CD14-positive monocyte (primary cell): ENCODE measurements at regions not wholly inside any gene's neighbourhood (a gene's known extent, or its start where the extent isn't known, plus 50 kb on each side); places are given as distances from the start of the nearest gene placed in this dataset.

Experiments used
- DNase-seq, 3 donors: peaks; one replicate each; pipeline ENCODE4 v3.0.0-alpha.2; 2011 to 2022
- H2AFZ ChIP-seq: 2 replicates; pipeline ENCODE4 v1.6.0; 2012; ENCODE audit warnings: mild to moderate bottlenecking, low read depth, low read length, inconsistent platforms; ENCODE audit not compliant: insufficient read depth, poor library complexity, severe bottlenecking
- H3K27ac ChIP-seq, 2 donors: 1 replicate in 1 of 2; 2 replicates in 1 of 2; pipeline ENCODE4 v1.5.1; 2012 to 2013; ENCODE audit warnings: low read length in 2 of 2, control low read depth in 1 of 2, inconsistent platforms in 1 of 2, low read depth in 1 of 2, mild to moderate bottlenecking in 1 of 2
- H3K27me3 ChIP-seq, 2 donors: one replicate each; pipeline versions ENCODE4 v1.6.0 to v1.6.1; 2011 to 2013; ENCODE audit warnings: low read length in 2 of 2; ENCODE audit not compliant: control insufficient read depth in 2 of 2, insufficient read depth in 2 of 2
- H3K36me3 ChIP-seq, 2 donors: replicated peaks in 1 of 2; 1 replicate in 1 of 2; 2 replicates in 1 of 2; pipeline versions ENCODE4 v1.5.1 to v1.6.1; 2012 to 2013; ENCODE audit warnings: low read length in 2 of 2, control low read depth in 1 of 2, inconsistent platforms in 1 of 2, mild to moderate bottlenecking in 1 of 2; ENCODE audit not compliant: insufficient read depth in 2 of 2, control insufficient read depth in 1 of 2
- H3K4me1 ChIP-seq, 2 donors: 1 replicate in 1 of 2; 2 replicates in 1 of 2; pipeline versions ENCODE4 v1.5.1 to v1.6.1; 2012 to 2013; ENCODE audit warnings: low read length in 2 of 2, control low read depth in 1 of 2, inconsistent platforms in 1 of 2, mild to moderate bottlenecking in 1 of 2, moderate library complexity in 1 of 2; ENCODE audit not compliant: insufficient read depth in 2 of 2, control insufficient read depth in 1 of 2
- H3K4me2 ChIP-seq: replicated peaks from 2 replicates; pipeline ENCODE3; 2012; ENCODE audit warnings: low read length, moderate library complexity, mild to moderate bottlenecking; ENCODE audit not compliant: poor library complexity, severe bottlenecking; ENCODE audit errors: extremely low read depth
- H3K4me3 ChIP-seq, 3 experiments: fragments of 200-600 bp in 1 of 3; sonication (generic) in 1 of 3; replicated peaks in 1 of 3; 1 replicate in 2 of 3; 2 replicates in 1 of 3; pipeline ENCODE4 v1.5.1; 2011 to 2013; ENCODE audit warnings: low read length in 3 of 3, mild to moderate bottlenecking in 3 of 3, control low read depth in 2 of 3, low read depth in 2 of 3, inconsistent platforms in 1 of 3, moderate library complexity in 1 of 3
- H3K79me2 ChIP-seq: 2 replicates; pipeline ENCODE4 v1.6.0; 2012; ENCODE audit warnings: mild to moderate bottlenecking, control low read depth, inconsistent platforms, low read length, moderate library complexity; ENCODE audit not compliant: insufficient read depth
- H3K9ac ChIP-seq: 2 replicates; pipeline ENCODE4 v1.6.0; 2017; ENCODE audit warnings: low read length, mild to moderate bottlenecking; ENCODE audit not compliant: insufficient read depth, poor library complexity, severe bottlenecking
- H3K9me3 ChIP-seq, 2 donors: replicated peaks in 1 of 2; 1 replicate in 1 of 2; 2 replicates in 1 of 2; pipeline versions ENCODE4 v1.5.1 to v1.6.1; 2012 to 2013; ENCODE audit warnings: low read length in 2 of 2, control low read depth in 1 of 2; ENCODE audit not compliant: control insufficient read depth in 1 of 2, insufficient read depth in 1 of 2
- H4K20me1 ChIP-seq: 2 replicates; pipeline ENCODE4 v1.6.0; 2012; ENCODE audit warnings: mild to moderate bottlenecking, low read length, control low read depth, moderate library complexity; ENCODE audit not compliant: insufficient read depth
- H3K27ac Mint-ChIP-seq, 7 donors: one replicate each; pipeline ENCODE4 v1.8.0; 2020; ENCODE audit warnings: mild to moderate bottlenecking in 7 of 7, mixed read lengths in 7 of 7, moderate library complexity in 6 of 7, inconsistent platforms in 2 of 7
- H3K27me3 Mint-ChIP-seq, 3 donors: one replicate each; pipeline ENCODE4 v1.8.0; 2021 to 2022; ENCODE audit warnings: low read depth in 3 of 3, mild to moderate bottlenecking in 3 of 3, mixed read lengths in 3 of 3, moderate library complexity in 3 of 3, inconsistent platforms in 1 of 3
- H3K36me3 Mint-ChIP-seq, 2 donors: one replicate each; pipeline ENCODE4 v1.8.0; 2020; ENCODE audit warnings: mixed read lengths in 2 of 2, inconsistent platforms in 1 of 2, mild to moderate bottlenecking in 1 of 2
- H3K4me1 Mint-ChIP-seq: one replicate; pipeline ENCODE4 v1.8.0; 2020; ENCODE audit warnings: mild to moderate bottlenecking, mixed read lengths
- H3K4me3 Mint-ChIP-seq, 2 donors: one replicate each; pipeline ENCODE4 v1.8.0; 2020; ENCODE audit warnings: mild to moderate bottlenecking in 2 of 2, mixed read lengths in 2 of 2, moderate library complexity in 1 of 2
- H3K9me3 Mint-ChIP-seq, 7 donors: one replicate each; pipeline ENCODE4 v1.8.0; 2020 to 2022; ENCODE audit warnings: mixed read lengths in 7 of 7, mild to moderate bottlenecking in 6 of 7, moderate library complexity in 6 of 7, inconsistent platforms in 2 of 7
- CTCF ChIP-seq: fragments of 200-600 bp; IDR thresholded peaks from one replicate; pipeline ENCODE4 v1.8.0; 2022; ENCODE audit warnings: antibody characterized with exemption, mild to moderate bottlenecking
- WGBS: methylation state at CpG from one replicate; pipeline ENCODE4 v1.1.5; 2013; ENCODE audit warnings: missing lambda C conversion rate; ENCODE audit not compliant: insufficient coverage; 5-methylcytosine and 5-hydroxymethylcytosine counted together
- intact Hi-C, 2 donors: fragments of 100-400 bp; cut with micrococcal nuclease; formaldehyde crosslinking; loops; one replicate each; pipeline versions ENCODE4 v1.15.0 to v1.15.1; 2023

GRCh38 chr11:109597336-109597735 is 175.3 kb downstream of the C11orf87 start:
- Mint-ChIP-seq H3K4me1 (peaks cover 2% of the 10 kb centered on the region), H3K9me3 (peaks cover 0 to 4% (median 2%) of the 10 kb centered on the region in 7 donors), H3K27ac (no peak overlapping the region), H3K4me3 (no peak overlapping the region), H3K27me3 (peaks cover 0 to 3% (median 0%) of the 10 kb centered on the region in 3 donors), H3K36me3 (no peaks in the 10 kb centered on the region)
- Histone ChIP-seq H3K79me2 (no peaks in the 10 kb centered on the region), H3K27me3 (no peaks in the 10 kb centered on the region), H3K9me3 (no peaks in the 10 kb centered on the region), H3K36me3 (no peaks in the 10 kb centered on the region), H3K27ac (no peak overlapping the region), H3K4me1 (no peaks in the 10 kb centered on the region), H3K4me2 (no peak overlapping the region), H4K20me1 (no peaks in the 10 kb centered on the region), H2AFZ (no peak overlapping the region), H3K4me3 (no peak overlapping the region), H3K9ac (no peak overlapping the region)
- intact Hi-C loops, result no loop called here
- WGBS, result 46% methylated on average over 4 of the region's 4 CpGs
- TF ChIP-seq CTCF, result no peak
- no peak for DNase-seq

GRCh38 chr11:109604481-109605400 is 182.8 kb downstream of the C11orf87 start:
- peaks cover 0 to 3% (median 0%) of the 10 kb centered on the region in 7 donors for H3K9me3 Mint-ChIP-seq
- H3K27me3 Mint-ChIP-seq, result peaks cover 0 to 2% (median 1%) of the 10 kb centered on the region in 3 donors
- no peak overlapping the region for H2AFZ ChIP-seq
- H3K9me3 ChIP-seq, result no peaks in the 10 kb centered on the region
- no peak overlapping the region for H3K4me3 ChIP-seq
- no peaks in the 10 kb centered on the region for H3K4me1 Mint-ChIP-seq
- intact Hi-C loops, result no loop called here
- no peak for TF ChIP-seq CTCF
- DNase-seq, result no peak
- no peak overlapping the region for H3K27ac ChIP-seq
- H3K4me1 ChIP-seq, result no peaks in the 10 kb centered on the region
- H3K27me3 ChIP-seq, result no peaks in the 10 kb centered on the region
- no peak overlapping the region for H3K4me2 ChIP-seq
- WGBS, result 84% methylated on average over 2 of the region's 3 CpGs
- H3K36me3 Mint-ChIP-seq, result no peaks in the 10 kb centered on the region
- H3K36me3 ChIP-seq, result no peaks in the 10 kb centered on the region
- no peak overlapping the region for H3K4me3 Mint-ChIP-seq
- H3K27ac Mint-ChIP-seq, result no peak overlapping the region
- H4K20me1 ChIP-seq, result no peaks in the 10 kb centered on the region
- no peak overlapping the region for H3K9ac ChIP-seq
- H3K79me2 ChIP-seq, result no peaks in the 10 kb centered on the region
